Heart right ventricle (tissue), 16 donors: ENCODE measurements at regions not wholly inside any gene's neighbourhood (a gene's known extent, or its start where the extent isn't known, plus 50 kb on each side); places are given as distances from the start of the nearest gene placed in this dataset.

Experiments
- ATAC-seq, 8 donors: fragments of 200-7000 bp; cut with Tn5 transposase; one replicate each; pipeline ENCODE4 v1.9.1; 2020; ENCODE audit warnings: mild to moderate bottlenecking in 8 of 8, moderate library complexity in 8 of 8, moderate number of reproducible peaks in 1 of 8
- DNase-seq, 2 donors: peaks; one replicate each; pipeline ENCODE4 v3.0.0-alpha.2; 2020
- H3K27ac ChIP-seq, 10 donors: fragments of 200-600 bp; sonication (generic) in 2 of 10; one replicate each; pipeline versions ENCODE4 v1.5.0 to v1.8.0; 2020 to 2022; ENCODE audit warnings: mild to moderate bottlenecking in 3 of 10
- H3K27me3 ChIP-seq, 7 donors: fragments of 200-600 bp; one replicate each; pipeline ENCODE4 v1.8.0; 2021 to 2022; ENCODE audit warnings: mild to moderate bottlenecking in 2 of 7
- H3K36me3 ChIP-seq, 9 donors: fragments of 200-600 bp; sonication (generic) in 1 of 9; one replicate each; pipeline versions ENCODE4 v1.5.0 to v1.8.0; 2020 to 2022; ENCODE audit warnings: mild to moderate bottlenecking in 2 of 9
- H3K4me1 ChIP-seq, 9 donors: fragments of 200-600 bp; sonication (generic) in 1 of 9; one replicate each; pipeline versions ENCODE4 v1.5.0 to v1.8.0; 2020 to 2022; ENCODE audit warnings: mild to moderate bottlenecking in 4 of 9
- H3K4me3 ChIP-seq, 10 donors: fragments of 200-600 bp; sonication (generic) in 2 of 10; one replicate each; pipeline versions ENCODE4 v1.5.0 to v1.8.0; 2020 to 2022; ENCODE audit warnings: mild to moderate bottlenecking in 7 of 10, moderate library complexity in 2 of 10
- H3K9me3 ChIP-seq, 11 donors: fragments of 200-600 bp in 10 of 11; sonication (generic) in 2 of 11; one replicate each; pipeline versions ENCODE4 v1.5.0 to v1.8.0; 2013 to 2022; ENCODE audit warnings: mild to moderate bottlenecking in 2 of 11, control low read depth in 1 of 11, moderate library complexity in 1 of 11
- WGBS, 2 donors: extraction: QIAGEN DNeasy Blood & Tissue Kit; methylation state at CpG; one replicate each; pipeline ENCODE4 v1.1.7; 2013; ENCODE audit warnings: inconsistent platforms in 1 of 2; 5-methylcytosine and 5-hydroxymethylcytosine counted together
- intact Hi-C, 10 donors: fragments of 100-400 bp; cut with DNase I; formaldehyde crosslinking; loops; one replicate each; pipeline versions ENCODE4 v1.11.1 to v1.14.2; 2022
- TF ChIP-seq, protein P1 (sequence below), 9 donors: fragments of 200-600 bp; sonication (generic) in 2 of 9; IDR thresholded peaks; one replicate each; pipeline versions ENCODE4 v1.5.0 to v1.8.0; 2021 to 2022; ENCODE audit warnings: antibody characterized with exemption in 9 of 9, mild to moderate bottlenecking in 5 of 9, moderate library complexity in 1 of 9
- donor health status: Arrhythmogenic right ventricular cardiomyopathy.
- donor health status: ischemic (EF 13 %, LVEDD 7.1; RV severe dilation, severe dysfunction).
- donor health status: healthy with polysubstance abuse.
- donor health status: DM: no; HTN: yes; CAD: no.
- donor health status: DM: no; HTN: no; CAD: no.
- donor health status: ischemic (EF 25% LVEDD 6.9; RV normal size, moderate dysfunction).
- donor health status: ischemic (EF 25% LVEDD 5.7; RV mildly dilated, moderate dysfunction).
- donor health status: healthy.
- donor health status: DM: yes; HTN: yes; CAD: no.
- donor health status: Ischemic cardiomyopathy.
- donor health status: ischemic (EF 35%, LVEDD 5.7; RV mildly dilated, moderate dysfunction).
- donor health status: nonischemic (EF 11% LVEDD 7.7; RV severe dilation, severe dysfunction).
- donor health status: DM: yes; HTN: yes; CAD: no.
- donor health status: PGD.
- donor health status: ischemic (EF 29% LVEDD 5.4; RV normal size, mild dysfunction).
- donor health status: nonischemic (EF 23%, LVEDD 6.1; RV moderate dilation, normal function).

DNA sequence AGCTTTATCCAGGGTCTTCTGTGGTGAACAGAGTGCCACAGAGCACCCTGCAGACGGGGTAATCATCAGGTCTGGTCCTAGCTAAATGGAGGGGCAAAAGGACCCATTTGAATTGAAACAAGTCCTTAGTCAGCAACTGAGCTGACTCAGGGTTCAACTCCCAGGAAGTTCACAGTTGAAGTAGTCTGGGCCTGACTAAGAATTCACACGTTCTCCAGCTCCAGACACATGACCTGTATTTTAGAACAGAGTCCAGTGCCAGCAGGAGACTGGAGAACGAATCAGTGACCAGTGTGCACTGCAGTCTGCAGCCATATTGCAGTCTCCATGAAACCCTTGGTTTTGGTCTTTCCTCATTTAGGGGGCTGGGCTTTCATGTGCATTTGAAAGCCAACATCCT lies 85.2 kb downstream of the ELOVL4 start:
- DNase-seq (no peak), ATAC-seq (no peak)
- no peak overlapping the region for H3K27ac ChIP-seq
- intact Hi-C loops, result no loop called here
- H3K9me3 ChIP-seq, result no peaks in the 10 kb centered on the region
- 76 to 79% methylated on average over 3 of the region's 3 CpGs for WGBS, 2 donors
- no peaks in the 10 kb centered on the region for H3K4me1 ChIP-seq
- no peaks in the 10 kb centered on the region for H3K36me3 ChIP-seq
- H3K27me3 ChIP-seq, result peaks cover 0 to 5% (median 0%) of the 10 kb centered on the region in 7 donors
- no peak overlapping the region for H3K4me3 ChIP-seq
- TF ChIP-seq, protein P1, sequence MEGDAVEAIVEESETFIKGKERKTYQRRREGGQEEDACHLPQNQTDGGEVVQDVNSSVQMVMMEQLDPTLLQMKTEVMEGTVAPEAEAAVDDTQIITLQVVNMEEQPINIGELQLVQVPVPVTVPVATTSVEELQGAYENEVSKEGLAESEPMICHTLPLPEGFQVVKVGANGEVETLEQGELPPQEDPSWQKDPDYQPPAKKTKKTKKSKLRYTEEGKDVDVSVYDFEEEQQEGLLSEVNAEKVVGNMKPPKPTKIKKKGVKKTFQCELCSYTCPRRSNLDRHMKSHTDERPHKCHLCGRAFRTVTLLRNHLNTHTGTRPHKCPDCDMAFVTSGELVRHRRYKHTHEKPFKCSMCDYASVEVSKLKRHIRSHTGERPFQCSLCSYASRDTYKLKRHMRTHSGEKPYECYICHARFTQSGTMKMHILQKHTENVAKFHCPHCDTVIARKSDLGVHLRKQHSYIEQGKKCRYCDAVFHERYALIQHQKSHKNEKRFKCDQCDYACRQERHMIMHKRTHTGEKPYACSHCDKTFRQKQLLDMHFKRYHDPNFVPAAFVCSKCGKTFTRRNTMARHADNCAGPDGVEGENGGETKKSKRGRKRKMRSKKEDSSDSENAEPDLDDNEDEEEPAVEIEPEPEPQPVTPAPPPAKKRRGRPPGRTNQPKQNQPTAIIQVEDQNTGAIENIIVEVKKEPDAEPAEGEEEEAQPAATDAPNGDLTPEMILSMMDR (IDR thresholded peaks at IDR 0.05), result no peak

DNA sequence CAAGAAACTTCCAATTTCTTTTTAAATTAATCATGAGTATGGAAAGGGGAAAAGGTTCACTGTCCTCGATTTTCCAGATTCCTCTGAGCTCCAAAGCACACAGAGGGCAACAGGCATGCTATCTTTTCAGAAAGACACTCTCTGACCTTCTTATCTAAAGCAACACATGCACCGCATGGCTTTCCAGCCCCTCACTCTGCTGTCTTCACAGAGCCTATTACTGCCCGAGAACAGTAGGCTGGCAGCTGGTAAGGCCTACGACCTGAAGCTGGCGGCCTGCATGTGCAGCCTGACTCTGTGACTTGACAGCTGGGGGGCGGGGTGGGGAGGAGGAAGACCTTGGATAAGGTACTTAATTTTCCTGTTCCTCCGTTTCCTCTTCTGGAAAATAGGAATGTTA lies 86.3 kb downstream of the ELOVL4 start:
- H3K4me3 ChIP-seq, result no peak overlapping the region
- H3K27me3 ChIP-seq, result no peaks in the 10 kb centered on the region
- TF ChIP-seq, protein P1 (IDR thresholded peaks at IDR 0.05), result no peak
- ATAC-seq, result no peak
- no peak overlapping the region for H3K27ac ChIP-seq
- intact Hi-C loops, result no loop called here
- no peaks in the 10 kb centered on the region for H3K36me3 ChIP-seq
- no peaks in the 10 kb centered on the region for H3K9me3 ChIP-seq
- DNase-seq, result no peak
- WGBS, 2 donors, result 49 to 53% methylated on average over 7 of the region's 7 CpGs
- no peaks in the 10 kb centered on the region for H3K4me1 ChIP-seq

DNA sequence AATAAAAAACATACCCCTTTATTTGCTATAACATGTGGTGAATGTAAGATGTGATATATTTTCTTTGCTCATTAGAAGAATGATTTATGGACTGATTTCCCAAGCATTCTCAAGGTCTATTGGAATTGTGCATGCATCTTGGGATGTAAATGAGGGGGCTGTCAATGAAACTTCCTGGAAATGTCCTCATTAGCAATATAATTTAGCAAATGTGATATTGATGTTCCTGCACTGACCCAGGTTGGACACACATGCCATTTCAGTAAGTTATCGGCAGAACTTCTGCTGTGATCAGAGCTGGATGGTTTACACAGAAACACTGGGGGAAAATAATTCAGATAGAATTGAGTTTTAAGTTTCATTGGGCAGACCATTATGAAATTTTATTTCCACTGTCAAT lies 99.9 kb downstream of the ELOVL4 start:
- Histone ChIP-seq H3K27me3 (no peaks in the 10 kb centered on the region), H3K36me3 (no peaks in the 10 kb centered on the region), H3K4me3 (no peak overlapping the region), H3K4me1 (no peaks in the 10 kb centered on the region), H3K27ac (no peak overlapping the region), H3K9me3 (peaks cover 0 to 2% (median 0%) of the 10 kb centered on the region in 11 donors)
- no peak for DNase-seq
- intact Hi-C loops, result no loop called here
- TF ChIP-seq, protein P1 (IDR thresholded peaks at IDR 0.05), result no peak
- ATAC-seq, result no peak
- 95 to 97% methylated on average over 1 of the region's 1 CpG for WGBS, 2 donors

DNA sequence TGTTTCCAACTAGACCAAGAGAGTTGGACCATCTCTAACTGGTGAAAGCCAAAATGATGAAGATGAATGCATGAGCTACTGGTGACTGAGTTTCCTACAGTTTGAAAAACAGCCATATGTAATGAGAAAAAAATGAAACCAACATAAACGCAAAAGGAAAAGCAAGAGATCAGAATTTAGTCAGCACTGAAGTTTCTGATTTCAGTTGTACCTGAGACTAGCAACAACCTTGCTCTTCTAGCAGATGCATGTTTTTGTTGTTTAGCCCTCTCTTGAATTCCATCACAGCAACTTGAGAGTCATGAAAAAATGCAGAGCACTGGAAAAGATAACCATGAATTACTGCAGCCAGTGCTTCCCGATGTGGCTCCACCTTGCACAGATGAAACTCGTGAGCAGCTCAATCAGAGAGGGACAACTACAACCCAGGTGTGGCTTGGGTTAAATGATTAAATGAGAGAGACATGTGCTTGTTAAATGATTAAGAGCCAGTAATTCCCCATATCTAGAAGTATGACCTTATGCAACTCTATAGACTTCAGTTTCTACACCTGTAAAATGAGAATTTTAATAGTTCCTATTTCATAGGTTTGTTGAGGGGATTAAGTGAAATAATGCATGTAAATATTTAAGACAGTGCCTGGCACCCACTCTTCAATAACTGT lies 104.8 kb downstream of the ELOVL4 start:
- DNase-seq, result no peak
- intact Hi-C loops, result no loop called here
- Histone ChIP-seq H3K36me3 (no peaks in the 10 kb centered on the region), H3K27ac (no peak overlapping the region), H3K9me3 (peaks cover 0 to 11% (median 0%) of the 10 kb centered on the region in 11 donors), H3K4me3 (no peak overlapping the region), H3K4me1 (no peaks in the 10 kb centered on the region), H3K27me3 (no peaks in the 10 kb centered on the region)
- TF ChIP-seq, protein P1 (IDR thresholded peaks at IDR 0.05), result no peak
- WGBS, 2 donors, result 80 to 81% methylated on average over 3 of the region's 3 CpGs
- no peak for ATAC-seq
